Fibroblast of skin of right quadriceps (primary cell): ENCODE measurements at regions not wholly inside any gene's neighbourhood (a gene's known extent, or its start where the extent isn't known, plus 50 kb on each side); places are given as distances from the start of the nearest gene placed in this dataset.

ENCODE experiments used
- DNase-seq: peaks from one replicate; pipeline ENCODE4 v3.0.0-alpha.2; 2013

DNA sequence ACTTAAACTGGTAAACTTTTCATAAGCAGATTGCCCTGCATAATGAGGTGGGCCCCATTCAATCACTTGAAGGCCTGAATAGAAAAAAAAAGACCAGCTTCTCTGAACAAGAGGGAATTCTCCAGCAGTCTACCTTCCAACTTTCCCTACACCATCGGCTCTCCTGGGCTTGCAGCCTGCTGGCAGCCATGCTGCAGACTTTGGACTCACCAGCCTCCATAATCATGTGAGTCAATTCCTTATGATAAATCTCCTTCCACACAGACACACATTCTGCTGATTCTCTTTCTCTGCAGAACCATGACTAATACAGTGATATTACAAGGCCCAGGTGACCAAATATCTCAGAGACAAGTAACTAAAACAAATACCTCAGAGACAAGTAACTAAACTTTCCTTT lies 113.8 kb upstream of the WDR17 start:
- DNase-seq = peak; percentile 2

DNA sequence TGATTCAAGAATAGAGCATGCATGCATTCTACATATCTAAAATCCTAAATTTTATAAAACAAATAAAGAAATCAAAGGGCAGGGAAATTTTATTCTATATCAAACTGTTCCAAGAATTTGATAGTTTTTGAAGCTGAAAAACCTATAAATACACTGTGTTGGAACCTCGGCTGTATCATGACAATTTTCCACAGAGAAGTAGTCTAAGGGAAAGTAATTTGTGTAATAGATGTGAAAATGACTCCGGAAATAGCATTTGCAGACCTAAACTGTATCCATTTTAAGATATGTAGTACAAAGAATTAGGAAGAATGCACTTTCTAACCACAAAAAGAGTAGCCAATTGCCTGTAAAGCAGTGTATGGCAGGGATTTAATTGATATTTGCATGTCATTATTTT lies 112.5 kb upstream of the WDR17 start:
- no peak for DNase-seq

DNA sequence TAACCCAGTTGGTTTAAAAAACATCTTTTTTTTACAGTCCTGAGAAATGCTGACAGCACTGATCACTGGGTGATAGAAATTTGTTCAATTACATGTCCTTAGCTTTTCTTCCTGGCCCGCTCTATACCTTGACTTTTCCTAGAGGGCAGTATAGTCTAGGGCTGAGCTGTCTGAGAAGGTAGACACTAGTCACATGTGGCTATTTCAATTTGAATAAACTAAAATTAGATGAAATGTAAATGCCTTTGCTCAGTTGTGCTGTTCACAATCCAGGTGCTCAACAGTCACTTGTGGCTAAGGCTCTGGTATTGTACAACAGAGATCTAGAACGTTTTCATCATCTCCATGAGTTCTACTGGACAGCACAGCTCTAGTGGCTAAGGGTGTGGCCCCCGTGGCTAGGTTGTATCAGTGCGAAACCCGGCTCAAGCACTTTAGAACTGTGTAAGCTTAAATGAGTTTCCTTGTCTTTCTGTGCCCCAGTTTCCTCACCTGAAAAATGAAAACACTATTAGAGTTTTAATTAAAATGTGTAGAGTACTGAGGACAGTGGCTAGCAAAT lies 111.6 kb upstream of the WDR17 start:
- DNase-seq = no peak

DNA sequence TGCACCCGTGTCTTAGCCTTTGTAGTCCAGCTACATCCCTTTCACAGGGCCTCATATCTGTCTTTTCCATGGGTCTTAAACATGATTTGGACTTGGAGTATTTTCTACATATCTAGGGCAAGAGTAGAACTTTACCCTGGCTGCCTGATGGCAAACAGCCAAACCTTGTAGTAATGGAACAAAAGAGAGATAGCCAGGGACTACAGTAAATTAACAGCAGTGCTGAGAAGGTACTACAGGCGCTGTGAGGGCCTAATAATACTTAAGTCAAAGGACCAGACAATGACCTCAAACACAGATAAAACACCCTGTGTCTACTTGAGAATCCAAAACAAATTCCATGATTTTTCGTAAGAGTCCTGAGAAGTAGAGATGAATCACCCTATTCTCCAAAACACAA lies 111.0 kb upstream of the WDR17 start:
- DNase-seq = no peak

DNA sequence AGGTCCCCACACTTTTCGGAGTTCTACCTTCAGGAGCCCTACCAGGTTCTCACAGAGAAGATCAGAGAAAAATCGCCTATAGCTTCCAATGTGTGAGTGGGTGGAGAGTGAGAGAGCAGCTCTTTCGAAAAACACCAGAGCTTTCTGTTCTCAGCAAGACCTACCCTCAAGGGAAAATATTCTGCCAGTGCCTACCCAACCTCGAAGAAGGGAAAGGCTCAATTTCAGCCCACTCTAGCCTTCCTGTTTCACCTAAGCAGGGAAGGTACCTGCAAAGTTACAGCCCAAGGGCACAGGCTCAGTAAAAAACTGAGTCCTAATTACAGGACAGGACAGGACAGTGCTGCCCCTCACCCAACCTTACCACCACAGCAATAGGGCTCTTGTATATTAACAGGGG lies 104.0 kb upstream of the WDR17 start:
- DNase-seq = no peak

DNA sequence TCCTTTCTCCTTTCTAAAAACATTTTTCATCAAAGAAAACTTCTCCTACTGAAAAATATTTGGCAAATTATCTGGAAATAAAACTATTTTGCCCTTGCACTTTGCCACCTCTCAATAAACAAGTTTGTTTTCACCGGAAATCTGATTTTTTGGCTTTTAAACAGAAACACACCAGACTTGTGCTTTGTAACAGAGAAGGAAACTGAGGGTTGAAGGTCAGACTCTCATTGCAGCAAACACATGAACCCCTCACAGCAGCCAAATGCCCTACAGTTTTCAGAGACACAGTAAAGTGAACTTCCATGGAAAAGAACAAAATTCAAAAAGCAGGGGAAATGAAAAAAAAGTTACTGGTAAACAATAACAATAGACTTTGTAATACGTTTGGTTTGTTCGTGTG lies 95.6 kb upstream of the WDR17 start:
- no peak for DNase-seq

DNA sequence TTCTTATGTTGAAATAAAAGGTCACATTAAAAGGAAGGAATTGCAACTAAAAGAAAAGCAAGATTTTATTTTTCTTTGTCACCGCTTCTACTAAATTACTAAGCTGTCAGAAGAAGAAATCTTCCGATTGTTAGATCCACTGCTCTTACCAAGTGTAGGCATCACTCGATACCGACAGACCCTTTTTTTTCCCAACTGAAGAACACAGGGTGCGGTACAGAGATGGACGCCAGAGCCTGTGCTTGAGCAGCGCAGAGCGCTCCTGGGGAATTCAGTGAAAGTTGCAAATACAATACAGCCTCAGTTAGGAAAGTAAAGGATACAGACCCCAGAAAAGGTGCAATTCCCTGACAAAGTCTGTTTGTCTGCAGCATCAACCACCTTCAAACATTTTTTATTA lies 94.9 kb upstream of the WDR17 start:
- DNase-seq = no peak

DNA sequence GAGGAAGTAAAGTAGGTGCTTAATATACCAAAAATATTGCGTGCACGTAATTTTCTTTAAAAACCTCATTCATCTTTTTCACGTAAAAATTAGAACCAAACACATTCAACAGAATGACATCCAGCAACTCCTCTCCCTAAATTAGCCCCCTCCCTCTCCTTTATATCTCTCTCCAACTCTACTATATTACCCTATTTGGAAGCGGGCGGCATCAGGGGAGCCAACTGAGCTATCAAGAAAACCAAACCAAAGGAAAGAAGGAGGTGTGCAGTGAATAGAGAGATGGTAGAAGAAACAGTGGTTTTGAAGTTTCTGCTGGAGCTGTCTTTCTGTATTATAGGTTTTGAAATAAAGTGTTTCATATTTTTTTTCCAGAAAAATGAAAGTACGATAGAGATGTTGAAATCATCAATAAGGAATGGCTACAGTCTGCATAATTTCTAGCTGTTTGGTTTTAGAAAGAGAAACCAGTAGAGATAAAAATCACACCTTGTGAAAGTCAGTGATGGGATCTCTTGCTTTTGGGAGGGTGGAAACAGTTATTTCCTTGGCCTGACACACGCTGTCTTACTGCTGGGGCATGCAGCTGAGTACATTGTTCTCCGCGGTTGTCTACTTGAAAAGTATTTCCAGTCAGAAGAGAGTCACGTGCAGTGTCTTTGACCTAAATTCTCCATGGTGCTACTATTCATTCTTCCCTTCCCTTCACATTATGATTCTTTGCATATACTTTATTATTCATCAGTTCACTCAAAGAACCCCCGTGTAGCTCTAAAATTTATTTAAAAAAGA lies 94.1 kb upstream of the WDR17 start:
- no peak for DNase-seq

DNA sequence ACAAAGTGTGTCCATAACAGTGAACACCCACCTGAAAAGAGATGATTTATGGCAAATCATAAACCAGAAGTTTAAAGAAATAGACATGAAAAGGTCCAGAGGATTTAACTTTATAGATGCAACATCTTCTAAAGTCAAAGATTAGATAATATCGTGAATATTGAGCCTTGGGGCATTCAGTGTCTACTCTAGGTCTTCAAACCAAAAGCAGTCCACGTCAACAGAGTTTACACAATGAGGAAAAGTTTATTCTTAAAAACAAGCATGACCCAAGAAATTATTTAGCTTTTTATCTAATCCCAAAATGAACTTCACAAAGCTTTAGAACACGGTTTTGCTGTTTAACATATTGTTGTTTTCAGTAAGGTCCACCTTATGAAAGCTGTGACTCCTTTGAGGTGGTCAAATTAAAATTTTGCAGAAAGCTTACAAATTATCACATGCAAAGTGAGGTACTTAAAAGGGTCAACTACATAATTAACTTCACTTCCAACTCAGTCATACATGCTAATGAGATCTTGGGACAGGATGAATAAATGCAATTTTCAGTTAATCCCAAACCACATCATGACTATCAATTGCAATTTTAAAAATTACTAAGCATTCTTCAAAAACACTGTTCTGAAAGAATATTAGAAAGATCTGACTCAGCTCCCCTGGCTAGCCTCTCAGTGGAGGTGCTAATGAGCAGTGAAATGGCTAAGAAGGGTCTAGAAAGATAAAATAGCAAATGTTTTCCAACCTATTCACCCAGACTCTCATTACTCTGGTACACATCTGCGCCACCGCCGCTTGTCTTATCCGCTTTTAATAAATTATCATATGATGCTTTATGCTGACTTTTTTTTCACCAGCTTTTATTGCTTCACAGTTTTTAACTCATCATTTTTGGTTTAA lies 92.4 kb upstream of the WDR17 start:
- DNase-seq = no peak

DNA sequence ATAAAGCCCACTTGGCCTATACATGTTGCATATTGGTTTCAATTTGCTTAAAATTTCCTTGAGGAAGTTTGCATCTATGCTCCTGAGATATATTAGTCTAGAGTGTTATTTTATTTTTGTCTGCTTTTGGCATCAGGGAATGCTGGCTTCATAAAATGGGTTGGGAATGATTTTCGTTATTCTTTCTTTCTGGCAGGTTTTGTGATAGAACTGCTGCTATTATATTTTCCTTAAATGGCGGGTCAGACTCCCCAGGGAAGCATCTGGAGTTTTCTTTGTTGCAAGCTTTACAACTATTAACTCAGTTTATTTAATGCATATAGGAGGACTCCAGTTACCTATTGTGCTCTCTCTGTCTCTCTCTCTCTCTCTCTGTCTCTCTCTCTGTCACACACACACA lies 82.0 kb upstream of the WDR17 start:
- no peak for DNase-seq

DNA sequence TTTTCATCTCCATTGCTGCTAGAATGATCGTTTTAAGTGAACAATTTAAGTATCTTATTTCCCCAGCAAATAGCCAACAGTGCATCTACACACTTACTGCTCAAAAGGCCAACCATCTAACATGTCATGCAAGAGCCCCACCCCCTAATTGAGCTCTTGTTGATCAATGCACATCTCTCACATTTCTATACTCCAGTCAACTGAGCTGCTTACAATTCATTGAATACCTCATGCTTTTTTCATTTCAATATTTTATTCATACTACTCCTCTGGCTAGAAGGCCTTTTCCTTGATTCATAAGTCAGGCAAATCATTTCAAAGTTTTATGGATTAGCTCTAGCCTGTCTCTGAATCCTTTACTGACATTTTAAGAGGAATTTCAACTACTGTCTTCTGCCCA lies 79.0 kb upstream of the WDR17 start:
- no peak for DNase-seq

DNA sequence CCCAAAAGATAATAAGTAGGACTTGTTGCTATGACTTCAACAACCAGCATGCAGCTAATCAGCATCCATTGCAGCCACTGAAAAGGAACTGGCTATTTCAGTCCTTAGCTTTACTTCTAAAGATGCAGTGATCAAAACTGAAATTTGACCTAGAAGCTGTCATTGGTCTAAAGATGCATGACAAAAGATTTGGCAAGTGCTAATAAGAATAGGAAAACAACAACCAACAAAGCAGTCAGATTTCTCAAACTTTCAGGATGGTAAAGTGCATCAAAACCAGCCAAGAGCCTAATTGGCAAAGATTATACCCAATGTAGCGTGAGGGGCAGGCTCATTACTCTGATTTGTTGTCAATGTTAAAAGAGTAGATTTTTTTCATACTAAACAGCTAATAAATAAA lies 77.1 kb upstream of the WDR17 start:
- no peak for DNase-seq

DNA sequence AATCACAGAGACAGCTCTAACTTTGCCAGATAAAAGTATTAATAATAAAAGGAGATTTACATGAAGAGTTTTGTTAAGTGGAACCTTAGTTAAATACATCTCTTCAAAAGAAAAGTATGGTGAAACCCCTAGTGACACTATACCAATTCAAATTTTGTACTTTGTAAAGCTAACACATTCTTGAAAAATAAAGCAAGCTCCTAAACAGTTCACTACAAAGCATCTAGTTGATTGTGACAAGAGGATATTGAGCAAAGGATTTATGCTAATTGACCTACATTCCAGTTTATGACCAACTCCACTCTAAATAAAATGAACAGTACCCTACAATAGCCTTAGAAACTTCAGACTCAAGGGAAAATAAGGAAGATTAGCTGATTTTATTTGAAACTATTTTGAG lies 69.4 kb upstream of the WDR17 start:
- no peak for DNase-seq

DNA sequence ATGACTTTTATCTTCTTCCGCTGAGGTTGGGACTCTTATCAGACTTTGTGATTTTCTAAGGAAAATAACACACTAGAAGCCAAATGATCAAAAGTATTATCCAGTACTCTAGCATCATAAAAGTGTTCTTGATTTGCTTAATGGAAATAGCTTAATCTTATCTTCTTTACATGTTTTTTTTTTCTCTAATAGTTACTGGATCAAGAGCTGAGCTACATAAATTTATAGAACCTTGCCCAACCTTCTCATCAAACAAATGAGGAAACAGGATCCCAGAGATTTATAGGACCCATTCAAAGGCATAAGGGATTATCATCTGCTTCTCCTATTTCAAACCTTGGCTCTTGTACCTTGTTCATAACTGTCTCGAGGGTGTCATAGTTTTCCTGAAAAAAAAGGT lies 68.3 kb upstream of the WDR17 start:
- DNase-seq = no peak

DNA sequence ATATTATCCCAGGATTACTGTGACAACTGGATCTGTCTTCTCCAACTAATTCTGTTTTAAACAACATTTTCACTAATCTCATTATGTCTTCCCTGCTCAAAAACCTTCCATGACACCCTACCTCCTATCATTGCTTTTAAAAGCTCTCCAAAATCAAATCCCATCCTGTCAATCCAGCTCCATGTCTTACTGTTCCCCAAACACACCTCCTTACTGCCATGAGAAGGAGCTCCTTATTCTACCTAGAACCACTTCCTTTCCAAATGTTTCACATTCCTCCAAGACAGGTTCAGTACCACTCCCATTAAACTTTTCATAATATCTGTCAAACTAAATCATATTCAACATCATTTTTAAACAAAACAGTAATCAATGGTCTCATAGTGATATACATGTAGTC lies 66.9 kb upstream of the WDR17 start:
- DNase-seq = no peak

DNA sequence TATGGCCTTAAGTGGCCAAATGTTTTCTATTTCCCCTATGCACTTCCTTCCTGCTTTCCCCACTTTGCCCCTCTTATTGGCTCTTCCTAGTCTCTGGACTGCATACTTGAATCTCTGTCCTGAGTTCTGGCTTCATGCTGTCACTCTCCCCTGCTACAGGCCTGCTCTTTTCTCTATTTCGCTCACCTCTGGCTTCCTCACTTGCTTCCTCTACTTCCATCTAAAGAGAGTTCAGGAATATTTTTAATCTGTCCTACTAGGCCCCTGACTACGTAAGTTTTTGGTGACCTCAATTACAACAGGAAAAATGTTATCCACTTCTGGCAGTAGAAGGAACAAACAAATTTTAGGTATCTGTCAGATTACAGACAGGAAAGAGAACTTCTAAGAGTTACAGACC lies 65.7 kb upstream of the WDR17 start:
- DNase-seq = no peak

DNA sequence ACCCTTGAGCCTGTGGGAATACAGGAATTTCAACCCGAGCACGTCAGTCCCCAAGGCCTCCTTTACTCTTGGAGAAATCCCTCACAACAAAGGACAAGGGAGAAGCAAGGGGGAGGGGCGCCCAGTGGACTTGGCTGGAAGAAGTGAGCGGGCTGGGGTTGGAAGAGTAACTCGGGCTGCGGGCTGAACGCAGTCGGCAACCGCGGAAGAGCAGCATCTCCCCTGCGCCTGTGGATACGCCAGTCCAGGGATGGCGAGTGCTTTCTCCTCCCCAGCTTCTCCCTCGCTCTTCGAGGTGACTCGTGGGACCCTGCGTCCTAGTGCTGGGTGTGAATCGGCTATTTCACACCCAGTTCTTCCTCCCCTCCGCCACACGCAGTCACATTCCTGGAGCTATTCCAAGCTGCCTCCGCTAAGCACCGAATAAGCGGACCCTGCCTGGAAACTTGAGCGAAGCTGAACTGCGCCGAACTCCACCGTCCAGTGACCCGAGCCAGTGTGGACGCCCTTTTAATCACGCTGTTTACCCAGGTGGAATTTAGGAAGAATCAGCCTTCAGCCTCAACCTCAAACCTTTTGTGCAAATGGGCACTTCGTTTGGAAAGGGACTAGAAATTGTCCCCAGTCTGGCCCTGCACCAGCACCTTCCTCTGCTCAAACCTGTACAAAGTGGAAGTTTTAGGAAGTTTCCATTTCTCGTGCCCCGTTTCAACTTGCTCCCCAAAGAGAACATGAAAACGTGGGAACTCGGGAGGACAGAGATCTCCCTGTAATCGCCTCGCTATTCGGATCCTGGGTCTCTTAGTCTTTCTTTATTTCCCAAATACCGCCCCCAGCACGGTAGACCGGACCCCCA lies 64.3 kb upstream of the WDR17 start:
- DNase-seq = peak; percentile 27

DNA sequence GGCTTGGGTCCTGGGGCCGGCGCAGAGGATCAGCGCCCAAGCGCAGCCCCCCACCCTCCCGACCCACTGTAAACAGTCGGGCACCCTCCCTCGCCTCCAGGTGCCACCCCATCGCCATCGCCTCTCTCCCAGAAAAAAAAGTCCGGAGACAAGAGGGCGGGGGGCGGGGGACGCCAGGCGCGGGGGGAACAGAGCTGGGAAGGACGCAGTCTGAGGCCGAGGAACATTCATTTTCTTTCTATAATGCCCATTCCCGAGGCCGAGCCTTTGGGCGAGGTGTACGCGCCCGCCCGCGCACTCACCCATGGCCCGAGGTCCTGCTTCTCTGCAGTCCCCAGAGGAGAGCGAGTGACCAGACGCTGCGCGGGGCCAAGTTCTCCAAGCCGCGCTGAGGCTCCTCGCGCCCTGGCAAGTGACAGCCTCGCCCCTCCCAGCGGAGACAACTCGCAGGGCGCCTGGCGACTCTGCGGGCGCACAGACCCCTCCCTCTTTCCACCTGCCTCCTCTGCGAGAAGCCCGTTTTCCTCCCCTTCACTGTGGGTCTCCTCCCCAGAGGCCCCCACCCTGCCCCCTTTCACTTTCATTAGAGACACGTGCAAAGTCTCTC lies 63.5 kb upstream of the WDR17 start:
- no peak for DNase-seq

DNA sequence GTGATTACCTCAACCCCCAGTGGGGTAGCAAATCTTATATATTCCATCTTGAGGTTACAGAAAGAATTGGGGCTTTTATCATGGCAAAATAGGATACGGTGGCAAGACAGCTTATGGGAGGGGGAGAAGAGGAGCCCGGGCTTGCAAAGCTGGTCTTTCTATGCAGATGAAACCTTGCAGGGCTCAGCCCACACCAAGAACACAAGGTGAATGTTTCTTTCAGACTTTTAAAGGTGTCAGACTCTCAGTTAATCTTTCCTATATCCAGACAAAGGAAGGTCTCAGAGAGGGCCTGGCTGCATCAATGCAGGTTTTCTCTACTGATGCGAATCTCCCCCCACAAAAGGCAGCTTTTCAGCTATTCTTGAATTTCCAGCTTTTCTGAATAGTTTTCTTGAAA lies 59.9 kb upstream of the WDR17 start:
- DNase-seq = no peak

DNA sequence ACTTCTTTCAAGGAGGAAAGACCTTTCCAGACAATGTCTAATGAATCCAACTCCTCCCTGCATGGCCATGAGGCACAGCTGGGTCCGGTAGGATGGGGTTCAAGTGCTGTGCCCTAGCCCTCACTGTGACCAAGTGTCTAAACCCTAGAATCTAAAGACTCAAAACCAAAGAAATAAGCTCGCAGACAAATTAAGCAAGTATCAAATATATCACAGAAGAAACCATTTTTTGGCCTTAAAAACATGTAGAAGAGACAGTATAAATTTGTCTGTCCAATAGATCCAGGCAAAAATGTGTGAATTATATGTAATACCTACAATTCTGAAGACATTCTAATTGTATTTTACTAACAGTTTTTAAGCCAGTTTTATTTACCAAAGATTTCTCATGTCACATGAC lies 56.4 kb upstream of the WDR17 start:
- no peak for DNase-seq

DNA sequence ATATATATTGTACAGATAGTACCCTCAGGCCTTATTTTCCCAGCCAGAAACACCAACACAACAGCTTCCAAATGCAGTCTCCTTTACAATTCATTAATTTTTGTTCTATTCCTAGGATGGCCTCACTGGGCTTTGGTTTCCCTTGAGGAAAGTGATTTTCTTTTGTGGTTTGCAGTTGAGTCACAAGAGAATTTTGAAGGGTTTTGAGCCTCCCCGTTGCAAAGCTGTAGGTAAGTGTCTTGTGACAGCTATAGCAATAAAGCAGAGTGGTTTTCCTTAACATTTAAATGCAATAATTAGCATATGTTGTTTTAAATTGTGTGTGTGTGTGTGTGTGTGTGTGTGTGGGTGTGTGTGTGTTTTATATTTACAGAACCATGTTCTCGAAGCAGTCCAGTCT lies 54.1 kb upstream of the WDR17 start:
- DNase-seq = no peak

DNA sequence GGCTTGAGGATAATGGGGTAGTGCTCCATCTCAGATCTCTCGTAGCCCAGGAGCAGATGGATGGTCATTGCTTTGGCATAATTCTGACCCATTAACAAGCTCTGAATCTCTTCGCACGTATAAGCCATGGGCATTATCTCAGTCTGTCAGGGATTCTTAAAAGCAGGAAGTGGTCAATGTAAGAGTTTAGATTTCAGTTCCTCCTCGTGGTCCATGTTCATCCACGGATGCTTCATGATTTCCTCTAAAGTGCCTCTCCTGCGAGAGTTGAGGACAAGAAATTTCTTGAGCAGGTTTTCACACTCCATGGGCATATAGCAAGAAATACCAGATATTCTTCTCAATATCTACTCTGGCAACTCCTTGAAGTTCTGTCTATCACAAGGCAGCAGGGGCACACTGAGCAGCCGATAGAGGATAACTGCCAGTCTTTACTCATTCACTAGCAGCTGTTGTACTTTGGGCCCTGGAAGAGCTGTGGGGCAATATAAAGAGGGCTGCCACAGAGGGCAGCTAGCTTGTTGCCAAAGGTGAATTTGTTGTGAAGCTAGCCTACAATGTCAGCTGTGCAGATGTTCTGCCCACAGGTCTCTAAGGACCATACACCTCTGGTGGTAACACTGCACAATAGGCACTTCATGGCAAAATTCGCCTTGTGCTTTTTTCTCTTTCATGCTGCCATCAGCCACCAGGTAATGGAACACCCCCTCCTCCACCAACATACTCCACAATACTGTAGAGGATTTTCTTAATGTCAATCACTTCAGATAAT lies 52.0 kb upstream of the WDR17 start:
- no peak for DNase-seq
